Heart left ventricle (tissue), 13 donors: ENCODE measurements at regions not wholly inside any gene's neighbourhood (a gene's known extent, or its start where the extent isn't known, plus 50 kb on each side); places are given as distances from the start of the nearest gene placed in this dataset.

Experiments
- CTCF ChIP-seq, 12 donors: fragments of 200-600 bp; sonication (generic) in 4 of 12; IDR thresholded peaks; one replicate each; pipeline versions ENCODE4 v1.5.0 to v1.8.0; 2018 to 2022; ENCODE audit warnings: antibody characterized with exemption in 12 of 12, mild to moderate bottlenecking in 5 of 12
- POLR2A ChIP-seq, 2 donors: fragments of 450-650 bp; IDR thresholded peaks; one replicate each; pipeline ENCODE4 v1.6.1; 2017; ENCODE audit warnings: antibody characterized with exemption in 2 of 2, mild to moderate bottlenecking in 2 of 2, moderate library complexity in 2 of 2
- donor health status: ischemic (EF 13 %, LVEDD 7.1; RV severe dilation, severe dysfunction).
- donor health status: DM: no; HTN: yes; CAD: no.
- donor health status: DM: no; HTN: no; CAD: no.
- donor health status: ischemic (EF 25% LVEDD 6.9; RV normal size, moderate dysfunction).
- donor health status: ischemic (EF 25% LVEDD 5.7; RV mildly dilated, moderate dysfunction).
- donor health status: ischemic (EF 35%, LVEDD 5.7; RV mildly dilated, moderate dysfunction).
- donor health status: nonischemic (EF 11% LVEDD 7.7; RV severe dilation, severe dysfunction).
- donor health status: DM: yes; HTN: yes; CAD: no.
- donor health status: PGD.
- donor health status: ischemic (EF 29% LVEDD 5.4; RV normal size, mild dysfunction).
- donor health status: nonischemic (EF 23%, LVEDD 6.1; RV moderate dilation, normal function).

GRCh38 chr18:73826098-73826497 lies 321.5 kb downstream of the FBXO15 start:
- TF ChIP-seq CTCF (IDR thresholded peaks at IDR 0.05), result no peak
- no peak for TF ChIP-seq POLR2A (IDR thresholded peaks at IDR 0.05)
